ENCODE measurements at regions not wholly inside any gene's neighbourhood (a gene's known extent, or its start where the extent isn't known, plus 50 kb on each side); places are given as distances from the start of the nearest gene placed in this dataset.

- DNase-seq: no peak
Measured at GRCh38 chr2:71859211-71859847, 288.3 kb downstream of the CYP26B1 start.

GRCh38 chr2:71858071-71858470 is 289.6 kb downstream of the CYP26B1 start:
- no peak for DNase-seq

DNA sequence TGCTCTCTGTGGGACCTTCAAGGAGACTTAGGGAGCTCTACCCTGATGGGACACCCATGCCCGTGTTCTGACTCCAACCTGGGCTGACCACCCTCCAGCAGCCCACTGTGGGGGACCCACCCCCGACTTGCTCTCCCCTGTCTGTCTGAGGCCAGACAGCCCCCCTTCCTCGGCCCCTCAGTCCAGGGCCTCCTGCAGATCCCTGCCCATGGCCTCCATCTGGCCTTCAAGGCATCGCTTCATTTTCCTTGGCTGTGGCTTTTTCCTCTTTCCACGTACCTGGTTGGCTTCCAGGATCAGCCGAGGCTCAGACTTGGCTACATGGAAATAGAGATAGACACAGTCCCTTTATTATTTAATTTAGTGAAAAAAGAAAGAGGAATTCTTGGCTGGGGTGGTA is 290.0 kb downstream of the CYP26B1 start:
- no peak for DNase-seq

GRCh38 chr2:71856773-71857525 is 290.7 kb downstream of the CYP26B1 start:
- no peak for DNase-seq

GRCh38 chr2:71853858-71854257 is 293.8 kb downstream of the CYP26B1 start:
- DNase-seq: no peak

DNA sequence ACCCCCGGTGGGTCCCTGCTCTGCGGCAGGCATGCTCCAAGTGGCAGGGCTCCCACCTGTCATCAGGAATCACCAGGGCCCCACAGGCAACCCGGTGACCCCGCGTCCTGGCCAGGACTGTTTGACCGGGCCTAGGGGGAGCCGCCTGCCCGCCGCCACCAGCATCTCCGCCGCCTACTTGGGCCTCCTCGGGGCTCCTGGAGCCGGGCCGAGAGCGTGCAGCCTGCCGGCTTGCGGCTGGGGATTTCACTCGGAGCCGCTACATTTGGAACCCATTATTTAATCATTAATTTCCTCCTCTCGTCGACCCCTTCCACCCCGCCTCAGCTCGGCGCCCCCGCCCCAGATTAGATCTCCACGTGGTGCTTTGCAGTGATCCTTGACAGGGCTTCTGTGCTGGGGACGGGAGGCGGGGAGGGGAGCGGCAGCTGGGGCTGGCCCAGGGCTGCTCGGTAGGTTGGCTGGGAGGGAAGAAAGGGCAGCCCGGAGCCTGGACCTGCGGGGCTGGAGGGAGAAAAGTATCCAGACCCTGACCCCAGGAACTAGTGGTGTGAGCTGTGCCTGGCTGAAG is 295.4 kb downstream of the CYP26B1 start:
- no peak for DNase-seq

GRCh38 chr2:71851094-71851750 is 296.4 kb downstream of the CYP26B1 start:
- DNase-seq: no peak

DNA sequence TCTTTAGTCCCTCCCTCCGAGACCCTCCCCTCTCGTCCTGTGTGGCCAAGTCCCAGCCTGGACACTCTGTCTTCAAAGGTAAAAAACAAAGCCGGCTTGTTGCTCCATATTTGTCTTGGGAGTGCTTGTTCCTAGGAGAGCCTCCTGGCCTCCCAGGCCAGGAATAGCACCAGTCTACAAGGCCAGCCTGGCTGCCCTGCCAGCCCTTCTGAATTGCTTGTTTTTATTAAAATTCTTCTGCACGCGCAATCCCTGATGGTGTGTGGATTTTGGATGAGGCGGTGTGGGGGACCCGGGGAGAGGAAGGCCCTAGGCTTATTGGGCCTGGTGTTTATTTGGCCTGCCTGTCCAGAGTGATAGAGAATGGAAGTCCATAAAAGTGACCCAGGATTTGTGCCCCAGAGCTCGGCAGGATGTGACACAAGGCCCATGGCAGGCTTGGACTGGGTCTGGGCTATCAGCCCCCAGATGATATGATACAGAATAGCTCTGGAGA is 297.3 kb downstream of the CYP26B1 start:
- no peak for DNase-seq

GRCh38 chr2:71849607-71850305 is 297.9 kb downstream of the CYP26B1 start:
- DNase-seq: no peak

DNA sequence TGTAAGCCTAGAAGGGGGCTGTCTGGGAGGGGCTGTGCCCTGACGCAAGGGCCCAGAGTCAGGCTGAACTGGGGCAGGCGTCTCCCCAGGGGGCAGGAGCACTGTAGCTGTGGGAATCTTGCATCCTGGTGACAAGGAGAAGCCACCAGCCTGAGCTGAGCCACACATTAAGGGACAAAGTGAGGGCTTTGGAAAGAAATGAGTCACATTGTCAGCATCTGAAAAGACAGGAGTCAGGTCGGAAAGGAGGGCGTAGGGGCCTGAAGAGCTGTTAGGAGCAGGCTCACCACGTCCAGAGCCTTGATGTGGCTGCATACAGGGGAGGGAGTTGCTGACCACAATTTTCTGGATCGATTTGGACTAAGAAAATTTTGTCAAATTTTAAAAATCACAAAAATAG is 298.6 kb downstream of the CYP26B1 start:
- no peak for DNase-seq

DNA sequence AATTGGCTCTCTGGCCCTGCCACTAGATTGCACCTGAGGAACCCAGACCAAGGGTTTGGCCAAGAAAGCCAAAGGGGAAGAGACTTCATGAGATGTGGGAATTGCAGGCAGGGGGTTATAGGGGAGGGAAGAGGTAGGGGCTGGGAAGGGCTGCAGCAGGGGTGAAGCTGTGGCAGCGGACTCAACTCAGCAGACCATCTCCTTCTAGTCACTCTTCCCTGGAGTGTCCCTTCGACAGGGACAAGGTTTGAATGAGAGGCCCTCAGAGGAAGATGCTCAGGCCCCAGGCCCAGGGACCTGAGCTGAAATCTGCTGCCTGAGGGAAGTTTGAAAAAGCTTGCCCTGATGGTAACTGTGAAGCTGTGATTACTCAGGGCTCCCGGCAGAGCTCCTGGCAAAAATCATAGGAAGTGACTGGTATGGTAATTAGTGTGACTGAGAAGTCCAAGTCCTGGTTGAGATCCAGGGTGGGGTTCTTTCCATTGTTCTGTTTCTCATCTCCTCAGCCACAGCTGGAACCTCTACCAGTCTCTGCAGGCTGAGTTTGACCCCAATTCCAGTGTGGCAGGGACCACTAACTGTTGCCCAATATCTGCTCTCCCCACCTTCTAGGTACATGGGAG is 300.9 kb downstream of the CYP26B1 start:
- DNase-seq: no peak

GRCh38 chr2:71846072-71846471 is 301.6 kb downstream of the CYP26B1 start:
- no peak for DNase-seq

DNA sequence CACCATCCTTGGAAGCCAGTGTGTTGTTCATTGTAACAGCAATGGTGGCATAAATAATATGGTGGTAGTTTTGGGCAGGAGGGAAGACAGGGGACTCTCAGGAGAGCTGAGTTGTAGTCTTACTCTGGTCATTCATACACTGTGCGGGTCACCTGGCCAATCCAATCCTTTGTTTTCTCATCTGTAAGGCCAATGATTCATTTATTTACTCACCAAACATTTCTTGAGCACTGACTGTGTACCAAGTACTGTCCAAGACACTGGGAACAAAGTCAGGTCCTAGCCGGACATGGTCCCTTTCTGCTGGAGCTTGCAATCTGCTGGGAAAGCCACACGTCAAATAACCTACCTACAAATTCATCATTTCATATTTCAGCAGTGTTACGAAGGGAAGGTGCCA is 302.7 kb downstream of the CYP26B1 start:
- no peak for DNase-seq

GRCh38 chr2:71843391-71843850 is 304.2 kb downstream of the CYP26B1 start:
- no peak for DNase-seq

DNA sequence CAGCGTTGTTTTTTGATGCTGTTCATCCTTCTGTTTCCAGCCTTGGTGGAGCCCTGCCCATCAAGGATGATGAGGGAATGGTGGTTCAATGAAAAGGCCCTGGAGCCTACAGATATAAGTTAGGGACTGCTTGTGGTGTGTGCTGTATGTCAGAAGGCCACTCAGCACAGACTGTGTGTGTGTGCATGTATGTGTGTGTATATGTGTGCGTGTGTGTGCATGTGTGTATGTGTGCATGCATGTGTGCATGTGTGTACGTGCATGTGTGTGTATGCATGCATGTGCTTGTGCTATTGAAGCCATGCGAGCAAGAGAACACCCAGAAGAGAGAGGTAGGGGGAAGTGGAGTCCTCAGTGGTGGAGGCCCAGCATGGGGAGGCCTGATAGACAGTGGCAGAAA is 304.9 kb downstream of the CYP26B1 start:
- DNase-seq: no peak

- DNase-seq: no peak
Measured at GRCh38 chr2:71839826-71840225, 307.8 kb downstream of the CYP26B1 start.

DNA sequence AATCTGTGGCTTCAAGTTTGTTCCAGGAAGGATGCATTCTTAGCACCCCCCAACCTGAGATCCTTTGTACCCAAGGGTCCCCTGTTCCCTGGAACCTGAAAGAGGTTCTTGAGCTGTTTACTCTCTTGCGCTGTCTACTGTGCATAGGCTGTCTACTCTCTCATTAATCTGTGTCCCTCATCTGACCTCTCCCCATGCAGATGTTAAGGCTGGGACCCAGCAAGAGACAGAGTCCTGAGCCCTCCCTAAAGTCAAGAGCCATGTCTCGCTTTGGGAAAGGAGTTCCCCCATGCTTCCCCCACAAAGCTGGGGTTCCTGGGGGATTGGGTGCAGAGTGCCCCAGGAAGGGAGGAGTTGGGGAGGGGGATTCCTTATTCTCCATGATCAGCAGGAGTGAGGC is 312.9 kb downstream of the CYP26B1 start:
- no peak for DNase-seq

- DNase-seq: no peak
Measured at GRCh38 chr2:71833855-71834560, 313.7 kb downstream of the CYP26B1 start.

GRCh38 chr2:71833272-71833671 is 314.4 kb downstream of the CYP26B1 start:
- no peak for DNase-seq

DNA sequence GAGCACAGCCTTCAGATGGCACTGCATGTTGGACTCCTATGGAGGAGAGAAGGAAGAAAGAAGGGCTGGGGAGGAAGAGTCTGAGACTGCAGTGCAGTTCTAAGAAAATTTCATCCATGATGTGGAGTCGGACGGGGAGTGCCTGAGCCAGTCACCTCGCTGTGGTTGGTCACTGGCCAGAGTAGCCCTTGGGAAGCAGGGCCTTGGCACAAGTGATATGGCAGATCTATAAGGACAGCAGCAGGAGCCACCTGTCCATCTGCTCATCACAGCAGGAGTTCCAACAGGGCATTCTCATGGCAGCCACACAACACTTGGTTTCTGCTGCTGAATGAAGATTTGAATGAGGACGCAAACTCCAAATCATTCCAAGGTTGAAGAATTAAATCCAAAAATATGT is 314.8 kb downstream of the CYP26B1 start:
- no peak for DNase-seq

- no peak for DNase-seq
Measured at GRCh38 chr2:71832388-71832787, 315.3 kb downstream of the CYP26B1 start.

DNA sequence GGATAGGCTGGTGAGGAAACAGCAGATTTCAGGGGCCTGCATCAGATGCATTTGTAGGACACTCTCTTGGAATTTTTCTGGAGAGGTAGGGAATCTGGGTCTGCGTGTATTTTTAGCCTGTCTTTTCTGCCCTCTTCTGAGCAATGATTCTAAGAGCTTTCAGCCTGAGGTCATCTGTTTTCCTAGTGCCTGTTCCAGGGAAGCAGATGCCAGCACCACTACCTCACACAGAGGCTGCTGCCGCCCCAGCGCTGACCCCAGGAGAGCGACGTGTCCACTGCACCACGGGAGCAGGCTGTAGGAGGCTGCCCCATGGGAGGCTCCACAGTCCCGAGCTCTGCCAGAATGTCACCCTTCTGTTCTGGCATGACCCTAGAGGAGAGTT is 316.5 kb downstream of the CYP26B1 start:
- no peak for DNase-seq
